H9 (cell line): ENCODE measurements at regions not wholly inside any gene's neighbourhood (a gene's known extent, or its start where the extent isn't known, plus 50 kb on each side); places are given as distances from the start of the nearest gene placed in this dataset.

Experiments used
- DNase-seq: peaks from one replicate; pipeline ENCODE4 v3.0.0-alpha.2; 2017
- H2AFZ ChIP-seq: one replicate; pipeline ENCODE4 v1.6.1; 2013; ENCODE audit warnings: mild to moderate bottlenecking, low read length, control low read depth, moderate library complexity
- H2AK5ac ChIP-seq: 2 replicates; pipeline ENCODE4 v1.6.1; 2013; ENCODE audit warnings: low read length, control low read depth, mixed read lengths; ENCODE audit not compliant: insufficient read length
- H2BK120ac ChIP-seq: one replicate; pipeline ENCODE4 v1.6.1; 2013; ENCODE audit warnings: low read depth, mild to moderate bottlenecking, low read length, control low read depth, inconsistent platforms; ENCODE audit not compliant: poor library complexity, severe bottlenecking
- H2BK12ac ChIP-seq: 2 replicates; pipeline ENCODE4 v1.6.1; 2013; ENCODE audit warnings: low read length, control low read depth, mixed read lengths, low read depth; ENCODE audit not compliant: insufficient read length
- H2BK15ac ChIP-seq: 2 replicates; pipeline ENCODE4 v1.6.1; 2013; ENCODE audit warnings: low read depth, low read length, control low read depth
- H2BK20ac ChIP-seq: one replicate; pipeline ENCODE4 v1.6.1; 2013; ENCODE audit warnings: low read depth, mild to moderate bottlenecking, low read length, control low read depth, inconsistent platforms; ENCODE audit not compliant: poor library complexity, severe bottlenecking
- H2BK5ac ChIP-seq: 2 replicates; pipeline ENCODE4 v1.6.1; 2013; ENCODE audit warnings: low read length, control low read depth, mixed read lengths; ENCODE audit not compliant: insufficient read length
- H3K14ac ChIP-seq: 2 replicates; pipeline ENCODE4 v1.6.1; 2013; ENCODE audit warnings: low read length, control low read depth; ENCODE audit not compliant: insufficient read depth
- H3K18ac ChIP-seq: 2 replicates; pipeline ENCODE4 v1.6.1; 2013; ENCODE audit warnings: low read depth, mild to moderate bottlenecking, mixed read lengths, low read length, control low read depth; ENCODE audit not compliant: insufficient read length
- H3K23ac ChIP-seq: 2 replicates; pipeline ENCODE4 v1.6.1; 2013; ENCODE audit warnings: low read length, control low read depth, mixed read lengths, low read depth; ENCODE audit not compliant: insufficient read length
- H3K23me2 ChIP-seq: 2 replicates; pipeline ENCODE4 v1.6.1; 2013; ENCODE audit warnings: low read depth, mild to moderate bottlenecking, mixed read lengths, low read length, control low read depth; ENCODE audit not compliant: insufficient read length, poor library complexity, severe bottlenecking
- H3K27ac ChIP-seq: 2 replicates; pipeline ENCODE4 v1.5.1; 2013; ENCODE audit warnings: low read length, control low read depth, mixed read lengths, low read depth; ENCODE audit not compliant: insufficient read length
- H3K27me3 ChIP-seq: 2 replicates; pipeline ENCODE4 v1.6.1; 2013; ENCODE audit warnings: low read length, control low read depth, inconsistent platforms; ENCODE audit not compliant: insufficient read depth
- H3K4ac ChIP-seq: 2 replicates; pipeline ENCODE4 v1.6.1; 2013; ENCODE audit warnings: low read depth, mild to moderate bottlenecking, control low read depth, inconsistent platforms, low read length, moderate library complexity
- H3K4me1 ChIP-seq: 2 replicates; pipeline ENCODE4 v1.6.1; 2013; ENCODE audit warnings: low read length, control low read depth, inconsistent platforms; ENCODE audit not compliant: insufficient read depth
- H3K4me2 ChIP-seq: 2 replicates; pipeline ENCODE4 v1.6.1; 2013; ENCODE audit warnings: low read length, control low read depth, mixed read lengths; ENCODE audit not compliant: insufficient read length, insufficient read depth
- H3K56ac ChIP-seq: 2 replicates; pipeline ENCODE4 v1.6.1; 2013; ENCODE audit warnings: low read depth, mild to moderate bottlenecking, mixed read lengths, low read length, control low read depth; ENCODE audit not compliant: insufficient read length
- H3K79me1 ChIP-seq: 2 replicates; pipeline ENCODE4 v1.6.1; 2013; ENCODE audit warnings: low read depth, mild to moderate bottlenecking, moderate library complexity, low read length, control low read depth, inconsistent platforms; ENCODE audit not compliant: insufficient read depth, poor library complexity, severe bottlenecking
- H3K79me2 ChIP-seq: 2 replicates; pipeline ENCODE4 v1.6.1; 2013; ENCODE audit warnings: low read length, control low read depth, inconsistent platforms; ENCODE audit not compliant: insufficient read depth
- H3K9ac ChIP-seq: 2 replicates; pipeline ENCODE4 v1.6.1; 2013; ENCODE audit warnings: low read length, control low read depth, mixed read lengths; ENCODE audit not compliant: insufficient read length; ENCODE audit errors: extremely low read depth
- H3K9me3 ChIP-seq: one replicate; pipeline ENCODE4 v1.6.1; 2013; ENCODE audit warnings: low read depth, low read length, inconsistent platforms; ENCODE audit not compliant: control insufficient read depth
- H3T11ph ChIP-seq: one replicate; pipeline ENCODE4 v1.6.1; 2013; ENCODE audit warnings: mild to moderate bottlenecking, low read length, control low read depth, inconsistent platforms
- H4K20me1 ChIP-seq: one replicate; pipeline ENCODE4 v1.6.1; 2013; ENCODE audit not compliant: control insufficient read depth, insufficient read length, insufficient read depth
- H4K5ac ChIP-seq: 2 replicates; pipeline ENCODE4 v1.6.1; 2013; ENCODE audit warnings: low read depth, mild to moderate bottlenecking, mixed read lengths, low read length, control low read depth; ENCODE audit not compliant: insufficient read length
- H4K8ac ChIP-seq: replicated peaks from 2 replicates; pipeline ENCODE4 v1.6.1; 2013; ENCODE audit warnings: low read length, control low read depth, mixed read lengths, low read depth; ENCODE audit not compliant: insufficient read length
- H4K91ac ChIP-seq: 2 replicates; pipeline ENCODE4 v1.6.1; 2013; ENCODE audit warnings: low read depth, mild to moderate bottlenecking, moderate library complexity, mixed read lengths, low read length, control low read depth; ENCODE audit not compliant: insufficient read length
- H3K27ac Mint-ChIP-seq, 3 experiments: 2 replicates in 2 of 3; 3 replicates in 1 of 3; pipeline ENCODE4 v1.8.0; 2020 to 2021; ENCODE audit warnings: mixed read lengths in 3 of 3, mild to moderate bottlenecking in 1 of 3, moderate library complexity in 1 of 3
- H3K27me3 Mint-ChIP-seq: 2 replicates; pipeline ENCODE4 v1.8.0; 2021; ENCODE audit warnings: low read depth, mild to moderate bottlenecking, moderate library complexity, mixed read lengths
- H3K36me3 Mint-ChIP-seq, 3 experiments: 2 replicates in 2 of 3; 3 replicates in 1 of 3; pipeline ENCODE4 v1.8.0; 2020 to 2021; ENCODE audit warnings: low read depth in 3 of 3, mixed read lengths in 3 of 3; ENCODE audit not compliant: insufficient read depth in 1 of 3
- H3K4me1 Mint-ChIP-seq, 2 experiments: 2 replicates each; pipeline ENCODE4 v1.8.0; 2020; ENCODE audit warnings: mixed read lengths in 2 of 2
- H3K4me3 Mint-ChIP-seq, 2 experiments: 2 replicates in 1 of 2; 3 replicates in 1 of 2; pipeline ENCODE4 v1.8.0; 2020 to 2021; ENCODE audit warnings: mild to moderate bottlenecking in 2 of 2, mixed read lengths in 2 of 2, moderate library complexity in 1 of 2
- H3K9me3 Mint-ChIP-seq, 2 experiments: 2 replicates in 1 of 2; 3 replicates in 1 of 2; pipeline ENCODE4 v1.8.0; 2020; ENCODE audit warnings: mild to moderate bottlenecking in 2 of 2, mixed read lengths in 2 of 2, moderate library complexity in 1 of 2
- CTCF ChIP-seq: fragments of 200-600 bp; sonication (generic); conservative IDR thresholded peaks from 3 replicates; pipeline ENCODE4 v1.8.0; 2021; ENCODE audit warnings: antibody characterized with exemption, mild to moderate bottlenecking
- WGBS: extraction: QIAGEN DNeasy Blood & Tissue Kit; methylation state at CpG from one replicate; pipeline ENCODE4 v1.1.7; 2013; ENCODE audit warnings: missing lambda C conversion rate, low lambda C conversion rate, mixed read lengths; ENCODE audit not compliant: insufficient read length; ENCODE audit errors: extremely low coverage; 5-methylcytosine and 5-hydroxymethylcytosine counted together

GRCh38 chr2:56084111-56084901 is 99.5 kb upstream of the CCDC85A start:
- H3K27ac ChIP-seq = no peak overlapping the region

More at GRCh38 chr2:56084111-56084901, 99.5 kb upstream of the CCDC85A start:
- TF ChIP-seq CTCF = no peak
- no peak overlapping the region for H2BK12ac ChIP-seq
- no peak overlapping the region for H3T11ph ChIP-seq
- no peak overlapping the region for H2BK15ac ChIP-seq
- H3K4me1 Mint-ChIP-seq = no peaks in the 10 kb centered on the region
- H4K91ac ChIP-seq = no peak overlapping the region
- H3K23me2 ChIP-seq = no peaks in the 10 kb centered on the region
- no peak overlapping the region for H2AFZ ChIP-seq
- no CpG with 5 or more reads among the region's 5 CpGs for WGBS
- H3K23ac ChIP-seq = no peak overlapping the region
- no peak overlapping the region for H3K4ac ChIP-seq
- no peak overlapping the region for H3K4me3 Mint-ChIP-seq
- H2BK120ac ChIP-seq = no peak overlapping the region
- no peak overlapping the region for H3K4me2 ChIP-seq
- H3K14ac ChIP-seq = no peak overlapping the region
- H2BK5ac ChIP-seq = no peak overlapping the region
- no peak overlapping the region for H4K8ac ChIP-seq
- H3K27ac Mint-ChIP-seq = no peak overlapping the region
- no peak for DNase-seq
- H3K36me3 Mint-ChIP-seq = no peaks in the 10 kb centered on the region
- no peaks in the 10 kb centered on the region for H3K9me3 ChIP-seq
- no peak overlapping the region for H3K18ac ChIP-seq
- H3K9ac ChIP-seq = no peak overlapping the region
- H3K4me1 ChIP-seq = no peaks in the 10 kb centered on the region
- no peak overlapping the region for H4K5ac ChIP-seq
- H2BK20ac ChIP-seq = no peak overlapping the region
- H3K79me2 ChIP-seq = no peaks in the 10 kb centered on the region
- no peaks in the 10 kb centered on the region for H3K27me3 Mint-ChIP-seq
- no peaks in the 10 kb centered on the region for H3K79me1 ChIP-seq
- no peak overlapping the region for H3K56ac ChIP-seq
- H3K27me3 ChIP-seq = no peaks in the 10 kb centered on the region
- H3K9me3 Mint-ChIP-seq = peaks cover 0 to 6% of the 10 kb centered on the region in 2 experiments; a peak in 3 of 5 replicates
- no peak overlapping the region for H2AK5ac ChIP-seq
- H4K20me1 ChIP-seq = no peaks in the 10 kb centered on the region
